ENCODE measurements at regions not wholly inside any gene's neighbourhood (a gene's known extent, or its start where the extent isn't known, plus 50 kb on each side); places are given as distances from the start of the nearest gene placed in this dataset.

GRCh38 chr14:104431351-104431928 is 148.1 kb upstream of the C14orf180 start:
- Histone ChIP-seq H3F3A (replicated peaks; ENCODE audit: low read depth) (no peaks in the 10 kb centered on the region), H3K4me2 (no peak overlapping the region), H3K4me1 (ENCODE audit: insufficient read depth) (no peaks in the 10 kb centered on the region), H3K4me3 (no peak overlapping the region), H3K36me3 (ENCODE audit: insufficient read depth) (no peaks in the 10 kb centered on the region), H3K27me3 (ENCODE audit: insufficient read depth) (no peaks in the 10 kb centered on the region), H3K79me2 (replicated peaks; ENCODE audit: insufficient read depth) (no peaks in the 10 kb centered on the region), H3K9me2 (ENCODE audit: insufficient read depth) (no peaks in the 10 kb centered on the region), H3K27ac (ENCODE audit: low read depth) (no peak overlapping the region), H2AFZ (no peak overlapping the region), H4K20me1 (replicated peaks; ENCODE audit: insufficient read depth) (no peaks in the 10 kb centered on the region)
- no peak overlapping the region for H3K4me3 Mint-ChIP-seq
- H3K27ac Mint-ChIP-seq = no peak overlapping the region
- no peak for DNase-seq (ENCODE audit: low spot score)
- H3K27me3 Mint-ChIP-seq (ENCODE audit: insufficient read depth, low read depth, poor library complexity) = peaks cover 6% of the 10 kb centered on the region
- no peaks in the 10 kb centered on the region for H3K36me3 Mint-ChIP-seq (ENCODE audit: low read depth)
- ATAC-seq = no peak
- no peaks in the 10 kb centered on the region for H3K9me3 Mint-ChIP-seq
- peaks cover under 1% of the 10 kb centered on the region; the same call in 1 of the 3 replicates for H3K4me1 Mint-ChIP-seq
- no peak for TF ChIP-seq NANOG (IDR thresholded peaks at IDR 0.05; ENCODE audit: borderline replicate concordance)
- TF ChIP-seq ZNF331 (CRISPR knock-in tag; IDR thresholded peaks at IDR 0.05; ENCODE audit: low read depth) = no peak
- TF ChIP-seq EZH2 (IDR thresholded peaks at IDR 0.05; ENCODE audit: low read depth, unreplicated experiment) = no peak
- TF ChIP-seq REST (IDR thresholded peaks at IDR 0.05; ENCODE audit: unreplicated experiment) = no peak
- TF ChIP-seq ZNF114 (CRISPR knock-in tag; IDR thresholded peaks at IDR 0.05) = no peak
- TF ChIP-seq, protein P1, sequence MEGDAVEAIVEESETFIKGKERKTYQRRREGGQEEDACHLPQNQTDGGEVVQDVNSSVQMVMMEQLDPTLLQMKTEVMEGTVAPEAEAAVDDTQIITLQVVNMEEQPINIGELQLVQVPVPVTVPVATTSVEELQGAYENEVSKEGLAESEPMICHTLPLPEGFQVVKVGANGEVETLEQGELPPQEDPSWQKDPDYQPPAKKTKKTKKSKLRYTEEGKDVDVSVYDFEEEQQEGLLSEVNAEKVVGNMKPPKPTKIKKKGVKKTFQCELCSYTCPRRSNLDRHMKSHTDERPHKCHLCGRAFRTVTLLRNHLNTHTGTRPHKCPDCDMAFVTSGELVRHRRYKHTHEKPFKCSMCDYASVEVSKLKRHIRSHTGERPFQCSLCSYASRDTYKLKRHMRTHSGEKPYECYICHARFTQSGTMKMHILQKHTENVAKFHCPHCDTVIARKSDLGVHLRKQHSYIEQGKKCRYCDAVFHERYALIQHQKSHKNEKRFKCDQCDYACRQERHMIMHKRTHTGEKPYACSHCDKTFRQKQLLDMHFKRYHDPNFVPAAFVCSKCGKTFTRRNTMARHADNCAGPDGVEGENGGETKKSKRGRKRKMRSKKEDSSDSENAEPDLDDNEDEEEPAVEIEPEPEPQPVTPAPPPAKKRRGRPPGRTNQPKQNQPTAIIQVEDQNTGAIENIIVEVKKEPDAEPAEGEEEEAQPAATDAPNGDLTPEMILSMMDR (conservative IDR thresholded peaks at IDR 0.05; ENCODE audit: low read depth in 2 of 2) = no peak
- TF ChIP-seq, protein P2, sequence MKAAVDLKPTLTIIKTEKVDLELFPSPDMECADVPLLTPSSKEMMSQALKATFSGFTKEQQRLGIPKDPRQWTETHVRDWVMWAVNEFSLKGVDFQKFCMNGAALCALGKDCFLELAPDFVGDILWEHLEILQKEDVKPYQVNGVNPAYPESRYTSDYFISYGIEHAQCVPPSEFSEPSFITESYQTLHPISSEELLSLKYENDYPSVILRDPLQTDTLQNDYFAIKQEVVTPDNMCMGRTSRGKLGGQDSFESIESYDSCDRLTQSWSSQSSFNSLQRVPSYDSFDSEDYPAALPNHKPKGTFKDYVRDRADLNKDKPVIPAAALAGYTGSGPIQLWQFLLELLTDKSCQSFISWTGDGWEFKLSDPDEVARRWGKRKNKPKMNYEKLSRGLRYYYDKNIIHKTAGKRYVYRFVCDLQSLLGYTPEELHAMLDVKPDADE (IDR thresholded peaks at IDR 0.05) = no peak
- no peak for TF ChIP-seq JUNB (IDR thresholded peaks at IDR 0.05; ENCODE audit: unreplicated experiment)
- no peak for TF ChIP-seq POLR2AphosphoS5 (IDR thresholded peaks at IDR 0.05; ENCODE audit: low read depth)
- no peak for TF ChIP-seq EZH2phosphoT487 (IDR thresholded peaks at IDR 0.05; ENCODE audit: unreplicated experiment)
- no peak for TF ChIP-seq STAT1 (IDR thresholded peaks at IDR 0.05; ENCODE audit: unreplicated experiment)

Measured in GM23338 (cell line).